ENCODE measurements at regions not wholly inside any gene's neighbourhood (a gene's known extent, or its start where the extent isn't known, plus 50 kb on each side); places are given as distances from the start of the nearest gene placed in this dataset.

- 85 to 92% (median 91%) methylated on average over 3 of the region's 3 CpGs for WGBS, 5 donors
These were observed 131.4 kb upstream of the AGR3 start for GRCh38 chr7:17013204-17013603.

GRCh38 chr7:17014686-17015085, 132.9 kb upstream of the AGR3 start:
- 94 to 97% (median 95%) methylated on average over 8 of the region's 8 CpGs for WGBS, 5 donors
- peak overlapping the region in 2 of 8 donors; percentile 26 to 28 for H3K27ac ChIP-seq

More at GRCh38 chr7:17013204-17013603, 131.4 kb upstream of the AGR3 start:
- no peaks in the 10 kb centered on the region for H3K9me3 ChIP-seq
- no peak overlapping the region for H3K27ac ChIP-seq
- DNase-seq: no peak
- H3K4me1 ChIP-seq: peaks cover 0 to 28% (median 8%) of the 10 kb centered on the region in 6 donors
- no peak overlapping the region for H3K4me3 ChIP-seq
- no peaks in the 10 kb centered on the region for H3K36me3 ChIP-seq
- H3K27me3 ChIP-seq (replicated peaks in 1 of 7): no peaks in the 10 kb centered on the region
- TF ChIP-seq POLR2A (IDR thresholded peaks at IDR 0.05) (no peak), CTCF (IDR thresholded peaks at IDR 0.05 in 8 of 11, conservative IDR thresholded peaks at IDR 0.05 in 3 of 11) (no peak)
- intact Hi-C loops (cut with DNase I; ENCODE audit: low total_unique reads): no loop called here

GRCh38 chr7:17015598-17016031, 133.8 kb upstream of the AGR3 start:
- intact Hi-C loops (cut with DNase I; ENCODE audit: low total_unique reads): no loop called here
- no peaks in the 10 kb centered on the region for H3K36me3 ChIP-seq
- WGBS, 5 donors: 49 to 73% (median 68%) methylated on average over 4 of the region's 4 CpGs
- no peaks in the 10 kb centered on the region for H3K9me3 ChIP-seq
- DNase-seq: no peak
- no peak overlapping the region for H3K4me3 ChIP-seq
- peaks cover 0 to 11% (median under 1%) of the 10 kb centered on the region in 6 donors for H3K4me1 ChIP-seq
- no peaks in the 10 kb centered on the region for H3K27me3 ChIP-seq (replicated peaks in 1 of 7)
- peak overlapping the region in 5 of 8 donors; percentile 7 to 48 (median 26) for H3K27ac ChIP-seq
- TF ChIP-seq POLR2AphosphoS5 (IDR thresholded peaks at IDR 0.05) (no peak), CTCF (IDR thresholded peaks at IDR 0.05 in 8 of 11, conservative IDR thresholded peaks at IDR 0.05 in 3 of 11) (no peak), POLR2A (IDR thresholded peaks at IDR 0.05) (no peak)

More at GRCh38 chr7:17014686-17015085, 132.9 kb upstream of the AGR3 start:
- Histone ChIP-seq H3K4me1 (peaks cover 0 to 18% (median 6%) of the 10 kb centered on the region in 6 donors), H3K4me3 (no peak overlapping the region), H3K36me3 (no peaks in the 10 kb centered on the region), H3K9me3 (no peaks in the 10 kb centered on the region), H3K27me3 (replicated peaks in 1 of 7) (no peaks in the 10 kb centered on the region)
- intact Hi-C loops (cut with DNase I; ENCODE audit: low total_unique reads): no loop called here
- DNase-seq: no peak
- TF ChIP-seq CTCF (IDR thresholded peaks at IDR 0.05 in 8 of 11, conservative IDR thresholded peaks at IDR 0.05 in 3 of 11) (no peak), POLR2AphosphoS5 (IDR thresholded peaks at IDR 0.05) (no peak)

GRCh38 chr7:17016402-17017010, 134.7 kb upstream of the AGR3 start:
- Histone ChIP-seq H3K27ac (peak overlapping the region in 3 of 8 donors; percentile 18 to 32 (median 26)), H3K36me3 (no peaks in the 10 kb centered on the region), H3K27me3 (replicated peaks in 1 of 7) (no peaks in the 10 kb centered on the region), H3K9me3 (no peaks in the 10 kb centered on the region), H3K4me3 (no peak overlapping the region), H3K4me1 (peaks cover 0 to 10% (median 0%) of the 10 kb centered on the region in 6 donors)
- intact Hi-C loops (cut with DNase I; ENCODE audit: low total_unique reads): no loop called here
- 95 to 100% (median 98%) methylated on average over 2 of the region's 2 CpGs for WGBS, 5 donors
- DNase-seq: no peak
- TF ChIP-seq POLR2AphosphoS5 (IDR thresholded peaks at IDR 0.05) (no peak), CTCF (IDR thresholded peaks at IDR 0.05 in 8 of 11, conservative IDR thresholded peaks at IDR 0.05 in 3 of 11) (no peak), POLR2A (IDR thresholded peaks at IDR 0.05) (no peak)

All from spleen (tissue), 11 donors.